ENCODE measurements at regions not wholly inside any gene's neighbourhood (a gene's known extent, or its start where the extent isn't known, plus 50 kb on each side); places are given as distances from the start of the nearest gene placed in this dataset.

GRCh38 chrX:78545233-78545632, 113.9 kb downstream of the RTL3 start:
- H3K4me3 Mint-ChIP-seq (ENCODE audit: unreplicated experiment) = no peak overlapping the region
- no peaks in the 10 kb centered on the region for H3K36me3 Mint-ChIP-seq (ENCODE audit: unreplicated experiment)

DNA sequence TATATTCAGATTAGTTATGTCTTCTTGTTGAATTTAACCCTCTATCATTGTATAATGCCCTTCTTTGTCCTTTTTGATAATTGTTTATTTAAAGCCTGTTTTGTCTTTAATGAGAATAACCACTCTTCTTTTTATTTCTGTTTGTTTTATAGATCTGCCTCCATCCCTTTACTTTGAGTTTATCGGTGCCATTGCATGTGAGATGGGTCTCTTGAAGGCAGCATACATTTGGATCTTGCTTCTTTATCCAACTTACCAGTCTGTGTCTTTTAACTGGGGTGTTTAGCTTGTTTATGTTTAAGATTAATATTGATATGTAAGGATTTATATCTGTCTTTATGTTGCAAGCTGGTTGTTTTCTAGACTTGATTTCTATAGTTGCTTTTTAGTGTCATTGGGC, 115.8 kb downstream of the RTL3 start:
- H3K4me3 Mint-ChIP-seq (ENCODE audit: unreplicated experiment) = no peak overlapping the region
- H3K4me1 Mint-ChIP-seq (ENCODE audit: low read depth, unreplicated experiment) = no peaks in the 10 kb centered on the region
- H3K27me3 Mint-ChIP-seq (ENCODE audit: unreplicated experiment) = peaks cover 5% of the 10 kb centered on the region
- TF ChIP-seq CTCF (IDR thresholded peaks at IDR 0.05; ENCODE audit: partially characterized antibody, unreplicated experiment) = no peak
- no peak for DNase-seq
- no peaks in the 10 kb centered on the region for H3K36me3 Mint-ChIP-seq (ENCODE audit: unreplicated experiment)
- peaks cover 4% of the 10 kb centered on the region for H3K9me3 Mint-ChIP-seq (ENCODE audit: unreplicated experiment)
- no peak overlapping the region for H3K27ac Mint-ChIP-seq (ENCODE audit: unreplicated experiment)

More at GRCh38 chrX:78545233-78545632, 113.9 kb downstream of the RTL3 start:
- no peak overlapping the region for H3K27ac Mint-ChIP-seq (ENCODE audit: unreplicated experiment)
- H3K27me3 Mint-ChIP-seq (ENCODE audit: unreplicated experiment) = peaks cover 2% of the 10 kb centered on the region
- H3K4me1 Mint-ChIP-seq (ENCODE audit: low read depth, unreplicated experiment) = no peaks in the 10 kb centered on the region
- H3K9me3 Mint-ChIP-seq (ENCODE audit: unreplicated experiment) = peaks cover 4% of the 10 kb centered on the region
- TF ChIP-seq CTCF (IDR thresholded peaks at IDR 0.05; ENCODE audit: partially characterized antibody, unreplicated experiment) = no peak
- no peak for DNase-seq

- no peak overlapping the region for H3K4me3 Mint-ChIP-seq (ENCODE audit: unreplicated experiment)
- H3K9me3 Mint-ChIP-seq (ENCODE audit: unreplicated experiment) = peaks cover 4% of the 10 kb centered on the region
- no peaks in the 10 kb centered on the region for H3K36me3 Mint-ChIP-seq (ENCODE audit: unreplicated experiment)
- H3K27ac Mint-ChIP-seq (ENCODE audit: unreplicated experiment) = no peak overlapping the region
- no peaks in the 10 kb centered on the region for H3K4me1 Mint-ChIP-seq (ENCODE audit: low read depth, unreplicated experiment)
- H3K27me3 Mint-ChIP-seq (ENCODE audit: unreplicated experiment) = peaks cover 5% of the 10 kb centered on the region
- no peak for DNase-seq
- no peak for TF ChIP-seq CTCF (IDR thresholded peaks at IDR 0.05; ENCODE audit: partially characterized antibody, unreplicated experiment)
These were observed 119.0 kb downstream of the RTL3 start for GRCh38 chrX:78540171-78540570.

- H3K27ac Mint-ChIP-seq (ENCODE audit: unreplicated experiment) = no peak overlapping the region
- no peaks in the 10 kb centered on the region for H3K27me3 Mint-ChIP-seq (ENCODE audit: unreplicated experiment)
- H3K9me3 Mint-ChIP-seq (ENCODE audit: unreplicated experiment) = no peaks in the 10 kb centered on the region
- TF ChIP-seq CTCF (IDR thresholded peaks at IDR 0.05; ENCODE audit: partially characterized antibody, unreplicated experiment) = no peak
- H3K4me3 Mint-ChIP-seq (ENCODE audit: unreplicated experiment) = no peak overlapping the region
- no peak for DNase-seq
- H3K4me1 Mint-ChIP-seq (ENCODE audit: low read depth, unreplicated experiment) = no peaks in the 10 kb centered on the region
- no peaks in the 10 kb centered on the region for H3K36me3 Mint-ChIP-seq (ENCODE audit: unreplicated experiment)
These were observed 124.9 kb downstream of the RTL3 start for GRCh38 chrX:78534221-78534620.

DNA sequence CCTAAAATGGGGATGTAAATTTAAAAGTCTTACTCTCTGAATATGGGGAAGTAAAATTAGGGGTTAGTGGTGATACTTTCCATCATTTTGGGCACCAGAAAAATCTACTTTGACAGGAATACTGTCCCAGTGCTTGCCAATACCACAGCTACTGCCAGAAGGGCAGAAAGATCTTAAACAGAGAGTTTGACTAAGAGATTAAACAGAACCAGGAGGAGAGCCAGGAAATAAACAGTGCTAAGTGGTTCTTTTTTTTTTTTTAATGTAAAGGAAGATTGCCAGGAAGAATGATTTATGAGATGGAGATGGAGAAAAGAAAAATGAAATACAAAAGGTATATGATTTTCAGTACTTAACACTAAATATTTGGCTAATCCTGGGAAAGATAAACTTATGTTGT, 126.8 kb downstream of the RTL3 start:
- Mint-ChIP-seq H3K9me3 (ENCODE audit: unreplicated experiment) (no peaks in the 10 kb centered on the region), H3K4me3 (ENCODE audit: unreplicated experiment) (no peak overlapping the region), H3K27ac (ENCODE audit: unreplicated experiment) (no peak overlapping the region), H3K27me3 (ENCODE audit: unreplicated experiment) (no peaks in the 10 kb centered on the region), H3K4me1 (ENCODE audit: low read depth, unreplicated experiment) (no peaks in the 10 kb centered on the region), H3K36me3 (ENCODE audit: unreplicated experiment) (no peaks in the 10 kb centered on the region)
- TF ChIP-seq CTCF (IDR thresholded peaks at IDR 0.05; ENCODE audit: partially characterized antibody, unreplicated experiment) = no peak
- DNase-seq = no peak

All from glutamatergic neuron (in vitro differentiated cells).